ENCODE measurements at regions not wholly inside any gene's neighbourhood (a gene's known extent, or its start where the extent isn't known, plus 50 kb on each side); places are given as distances from the start of the nearest gene placed in this dataset.

GRCh38 chr12:43288671-43289425 lies 263.2 kb downstream of the ADAMTS20 start:
- no peak overlapping the region for H3K4me3 ChIP-seq (ENCODE audit: low read depth, low read length)
- DNase-seq (ENCODE audit: low read depth) = no peak

GRCh38 chr12:43287706-43288383 lies 264.2 kb downstream of the ADAMTS20 start:
- H3K4me3 ChIP-seq (ENCODE audit: low read depth, low read length) = no peak overlapping the region
- no peak for TF ChIP-seq CTCF (IDR thresholded peaks at IDR 0.05; ENCODE audit: insufficient read depth, low read length)
- DNase-seq (ENCODE audit: low read depth) = no peak

More at GRCh38 chr12:43288671-43289425, 263.2 kb downstream of the ADAMTS20 start:
- TF ChIP-seq CTCF (IDR thresholded peaks at IDR 0.05; ENCODE audit: insufficient read depth, low read length) = no peak

GRCh38 chr12:43286986-43287385 lies 265.0 kb downstream of the ADAMTS20 start:
- H3K4me3 ChIP-seq (ENCODE audit: low read depth, low read length) = no peak overlapping the region
- DNase-seq (ENCODE audit: low read depth) = no peak
- no peak for TF ChIP-seq CTCF (IDR thresholded peaks at IDR 0.05; ENCODE audit: insufficient read depth, low read length)

GRCh38 chr12:43285159-43285598 lies 266.8 kb downstream of the ADAMTS20 start:
- H3K4me3 ChIP-seq (ENCODE audit: low read depth, low read length) = no peak overlapping the region
- no peak for TF ChIP-seq CTCF (IDR thresholded peaks at IDR 0.05; ENCODE audit: insufficient read depth, low read length)
- peak; percentile 93 for DNase-seq (ENCODE audit: low read depth)

GRCh38 chr12:43284486-43285158 lies 267.4 kb downstream of the ADAMTS20 start:
- no peak overlapping the region for H3K4me3 ChIP-seq (ENCODE audit: low read depth, low read length)
- peak; percentile 57 for DNase-seq (ENCODE audit: low read depth)

GRCh38 chr12:43283206-43283605 lies 268.8 kb downstream of the ADAMTS20 start:
- H3K4me3 ChIP-seq (ENCODE audit: low read depth, low read length) = no peak overlapping the region
- DNase-seq (ENCODE audit: low read depth) = no peak
- no peak for TF ChIP-seq CTCF (IDR thresholded peaks at IDR 0.05; ENCODE audit: insufficient read depth, low read length)

More at GRCh38 chr12:43284486-43285158, 267.4 kb downstream of the ADAMTS20 start:
- no peak for TF ChIP-seq CTCF (IDR thresholded peaks at IDR 0.05; ENCODE audit: insufficient read depth, low read length)
